GM23338 (cell line): ENCODE measurements at regions not wholly inside any gene's neighbourhood (a gene's known extent, or its start where the extent isn't known, plus 50 kb on each side); places are given as distances from the start of the nearest gene placed in this dataset.

ENCODE experiments used
- ATAC-seq: fragments of 200-7000 bp; cut with Tn5 transposase; 3 replicates; pipeline ENCODE4 v1.9.1; 2020
- DNase-seq: peaks from one replicate; pipeline ENCODE4 v3.0.0-alpha.2; 2015; ENCODE audit warnings: low spot score
- H2AFZ ChIP-seq: fragments of 200-600 bp; sonication (generic); 2 replicates; pipeline ENCODE4 v1.8.0; 2016; ENCODE audit warnings: antibody characterized with exemption, mild to moderate bottlenecking, moderate library complexity
- H3F3A ChIP-seq: fragments of 200-600 bp; sonication (generic); replicated peaks from 2 replicates; pipeline ENCODE4 v1.8.0; 2017; ENCODE audit warnings: antibody characterized with exemption, mixed run types, low read depth
- H3K27ac ChIP-seq: fragments of 200-600 bp; sonication (generic); 2 replicates; pipeline ENCODE4 v1.6.1; 2016; ENCODE audit warnings: low read depth
- H3K27me3 ChIP-seq: fragments of 200-600 bp; sonication (generic); 2 replicates; pipeline ENCODE4 v1.8.0; 2016; ENCODE audit warnings: mild to moderate bottlenecking, mixed run types, moderate library complexity; ENCODE audit not compliant: insufficient read depth
- H3K36me3 ChIP-seq: fragments of 200-600 bp; sonication (generic); 2 replicates; pipeline ENCODE4 v1.8.0; 2016; ENCODE audit warnings: mild to moderate bottlenecking; ENCODE audit not compliant: insufficient read depth
- H3K4me1 ChIP-seq: fragments of 200-600 bp; sonication (generic); 2 replicates; pipeline ENCODE4 v1.8.0; 2016; ENCODE audit warnings: mild to moderate bottlenecking, moderate library complexity; ENCODE audit not compliant: insufficient read depth
- H3K4me2 ChIP-seq: fragments of 200-600 bp; sonication (generic); 2 replicates; pipeline ENCODE4 v1.7.1; 2017; ENCODE audit warnings: mixed run types
- H3K4me3 ChIP-seq: fragments of 200-600 bp; sonication (generic); 2 replicates; pipeline ENCODE4 v1.6.1; 2016; ENCODE audit warnings: mixed run types
- H3K79me2 ChIP-seq: fragments of 200-600 bp; sonication (generic); replicated peaks from 2 replicates; pipeline ENCODE4 v1.8.0; 2017; ENCODE audit warnings: mild to moderate bottlenecking; ENCODE audit not compliant: insufficient read depth
- H3K9me2 ChIP-seq: fragments of 200-600 bp; sonication (generic); 2 replicates; pipeline ENCODE4 v1.8.0; 2017; ENCODE audit not compliant: insufficient read depth
- H4K20me1 ChIP-seq: fragments of 200-600 bp; sonication (generic); replicated peaks from 2 replicates; pipeline ENCODE4 v1.8.0; 2017; ENCODE audit warnings: mild to moderate bottlenecking; ENCODE audit not compliant: insufficient read depth
- H3K27ac Mint-ChIP-seq: 2 replicates; pipeline ENCODE4 v1.8.0; 2020; ENCODE audit warnings: inconsistent platforms, mild to moderate bottlenecking, moderate library complexity, mixed read lengths
- H3K27me3 Mint-ChIP-seq: 3 replicates; pipeline ENCODE4 v1.8.0; 2022; ENCODE audit warnings: low read depth, mild to moderate bottlenecking, moderate library complexity, mixed read lengths, inconsistent platforms; ENCODE audit not compliant: insufficient read depth, poor library complexity
- H3K36me3 Mint-ChIP-seq: 3 replicates; pipeline ENCODE4 v1.8.0; 2021; ENCODE audit warnings: low read depth, mild to moderate bottlenecking, inconsistent platforms, moderate library complexity, mixed read lengths
- H3K4me1 Mint-ChIP-seq: 3 replicates; pipeline ENCODE4 v1.8.0; 2020; ENCODE audit warnings: mild to moderate bottlenecking, inconsistent platforms, mixed read lengths
- H3K4me3 Mint-ChIP-seq: 3 replicates; pipeline ENCODE4 v1.8.0; 2021; ENCODE audit warnings: moderate library complexity, mild to moderate bottlenecking, inconsistent platforms, mixed read lengths
- H3K9me3 Mint-ChIP-seq: 3 replicates; pipeline ENCODE4 v1.8.0; 2020; ENCODE audit warnings: moderate library complexity, mild to moderate bottlenecking, inconsistent platforms, mixed read lengths
- CREB1 ChIP-seq: fragments of 250-450 bp; sonication (Bioruptor Pico); IDR thresholded peaks from 2 replicates; pipeline ENCODE4 v1.5.0; 2020; ENCODE audit warnings: low read depth, mild to moderate bottlenecking, moderate library complexity
- CTCF ChIP-seq, 2 experiments: fragments of 200-600 bp in 1 of 2; sonication (generic) in 1 of 2; conservative IDR thresholded peaks; 2 replicates each; pipeline versions ENCODE4 v1.5.1 to v1.6.1; 2016 to 2017; ENCODE audit warnings: antibody characterized with exemption in 2 of 2, low read depth in 2 of 2, mild to moderate bottlenecking in 2 of 2, moderate library complexity in 1 of 2
- EZH2 ChIP-seq: fragments of 200-600 bp; sonication (generic); IDR thresholded peaks from one replicate; pipeline ENCODE4 v1.8.0; 2017; ENCODE audit warnings: antibody characterized with exemption, mild to moderate bottlenecking, low read depth; ENCODE audit not compliant: unreplicated experiment
- EZH2phosphoT487 ChIP-seq: fragments of 200-600 bp; sonication (generic); IDR thresholded peaks from one replicate; pipeline ENCODE4 v1.8.1; 2018; ENCODE audit warnings: antibody characterized with exemption; ENCODE audit not compliant: unreplicated experiment
- JUNB ChIP-seq: IDR thresholded peaks from one replicate; pipeline ENCODE4 v1.6.1; 2016; ENCODE audit warnings: antibody characterized with exemption; ENCODE audit not compliant: unreplicated experiment
- NANOG ChIP-seq: IDR thresholded peaks from 2 replicates; pipeline ENCODE4 v1.6.1; 2016; ENCODE audit warnings: antibody characterized with exemption, borderline replicate concordance
- POLR2AphosphoS5 ChIP-seq: IDR thresholded peaks from 2 replicates; pipeline ENCODE4 v1.6.1; 2016; ENCODE audit warnings: antibody characterized with exemption, low read depth
- REST ChIP-seq: IDR thresholded peaks from one replicate; pipeline ENCODE4 v1.6.1; 2018; ENCODE audit warnings: antibody characterized with exemption; ENCODE audit not compliant: unreplicated experiment
- STAT1 ChIP-seq: IDR thresholded peaks from one replicate; pipeline ENCODE4 v1.6.1; 2016; ENCODE audit warnings: antibody characterized with exemption; ENCODE audit not compliant: unreplicated experiment
- ZNF114 ChIP-seq: fragments of 250-450 bp; sonication (Bioruptor Pico); IDR thresholded peaks from 2 replicates; pipeline ENCODE4 v1.5.0; 2020; ENCODE audit warnings: mild to moderate bottlenecking, moderate library complexity
- ZNF331 ChIP-seq: fragments of 250-450 bp; sonication (Bioruptor Pico); IDR thresholded peaks from 2 replicates; pipeline ENCODE4 v1.5.0; 2020; ENCODE audit warnings: low read depth, mild to moderate bottlenecking, moderate library complexity
- ZNF462 ChIP-seq: fragments of 250-450 bp; sonication (Bioruptor Pico); IDR thresholded peaks from 2 replicates; pipeline ENCODE4 v1.5.0; 2020; ENCODE audit warnings: mild to moderate bottlenecking, moderate library complexity
- TF ChIP-seq, protein P1 (sequence below): IDR thresholded peaks from 2 replicates; pipeline ENCODE4 v1.6.1; 2016; ENCODE audit warnings: antibody characterized with exemption

GRCh38 chr1:191910245-191910644 lies 248.0 kb upstream of the RGS18 start:
- no peaks in the 10 kb centered on the region for H3K27me3 Mint-ChIP-seq
- H3K36me3 Mint-ChIP-seq, result peaks cover 28% of the 10 kb centered on the region
- H3K4me1 Mint-ChIP-seq, result peaks cover 7% of the 10 kb centered on the region

More at GRCh38 chr1:191910245-191910644, 248.0 kb upstream of the RGS18 start:
- no peaks in the 10 kb centered on the region for H3F3A ChIP-seq
- peaks cover 29% of the 10 kb centered on the region for H3K9me3 Mint-ChIP-seq
- H3K9me2 ChIP-seq, result peaks cover 30% of the 10 kb centered on the region
- H3K4me3 ChIP-seq, result no peak overlapping the region
- ATAC-seq (no peak), DNase-seq (no peak)
- no peaks in the 10 kb centered on the region for H3K36me3 ChIP-seq
- no peak overlapping the region for H2AFZ ChIP-seq
- H3K27ac Mint-ChIP-seq, result no peak overlapping the region
- H4K20me1 ChIP-seq, result no peaks in the 10 kb centered on the region
- H3K4me3 Mint-ChIP-seq, result no peak overlapping the region
- H3K4me1 ChIP-seq, result peaks cover 8% of the 10 kb centered on the region; the same call in 1 of the 2 replicates
- no peaks in the 10 kb centered on the region for H3K27me3 ChIP-seq
- H3K4me2 ChIP-seq, result no peak overlapping the region
- no peaks in the 10 kb centered on the region for H3K79me2 ChIP-seq
- H3K27ac ChIP-seq, result no peak overlapping the region
- TF ChIP-seq ZNF331 (CRISPR knock-in tag) (no peak), JUNB (no peak), ZNF114 (CRISPR knock-in tag) (no peak), REST (no peak), ZNF462 (CRISPR knock-in tag) (no peak), STAT1 (no peak), CTCF (conservative IDR thresholded peaks at IDR 0.05; ENCODE audit: low read depth in 2 of 2) (no peak), POLR2AphosphoS5 (no peak), EZH2phosphoT487 (no peak), NANOG (no peak), CREB1 (CRISPR knock-in tag) (no peak), EZH2 (no peak)
- TF ChIP-seq, protein P1, sequence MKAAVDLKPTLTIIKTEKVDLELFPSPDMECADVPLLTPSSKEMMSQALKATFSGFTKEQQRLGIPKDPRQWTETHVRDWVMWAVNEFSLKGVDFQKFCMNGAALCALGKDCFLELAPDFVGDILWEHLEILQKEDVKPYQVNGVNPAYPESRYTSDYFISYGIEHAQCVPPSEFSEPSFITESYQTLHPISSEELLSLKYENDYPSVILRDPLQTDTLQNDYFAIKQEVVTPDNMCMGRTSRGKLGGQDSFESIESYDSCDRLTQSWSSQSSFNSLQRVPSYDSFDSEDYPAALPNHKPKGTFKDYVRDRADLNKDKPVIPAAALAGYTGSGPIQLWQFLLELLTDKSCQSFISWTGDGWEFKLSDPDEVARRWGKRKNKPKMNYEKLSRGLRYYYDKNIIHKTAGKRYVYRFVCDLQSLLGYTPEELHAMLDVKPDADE, result no peak
